HG02571 (cell line): ENCODE measurements at regions not wholly inside any gene's neighbourhood (a gene's known extent, or its start where the extent isn't known, plus 50 kb on each side); places are given as distances from the start of the nearest gene placed in this dataset.

Experiments used
- ATAC-seq: cut with Tn5 transposase; IDR thresholded peaks from one replicate; pipeline ENCODE4 v1.9.1; 2021; ENCODE audit warnings: mild to moderate bottlenecking, moderate library complexity; ENCODE audit not compliant: unreplicated experiment

DNA sequence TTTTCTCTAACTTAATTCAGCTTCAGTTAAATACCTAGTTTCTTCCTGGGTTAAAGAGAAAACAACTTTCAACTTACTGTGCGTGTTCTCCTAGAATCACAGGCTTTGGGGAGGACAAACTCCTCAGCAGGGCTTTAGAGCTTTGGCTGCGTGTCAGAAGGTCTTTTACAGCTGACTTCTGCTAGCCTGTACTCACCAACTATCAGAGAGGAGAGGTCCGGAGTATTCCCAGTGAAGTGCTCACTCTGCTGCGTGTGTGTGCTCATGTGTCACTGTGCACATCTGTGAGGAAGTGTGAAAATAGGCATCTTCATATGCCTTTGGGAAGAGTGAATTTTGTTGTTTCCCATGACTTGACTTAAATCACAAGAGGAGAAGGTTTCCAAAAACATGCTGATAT lies 423.2 kb upstream of the SGCD start:
- no peak for ATAC-seq

DNA sequence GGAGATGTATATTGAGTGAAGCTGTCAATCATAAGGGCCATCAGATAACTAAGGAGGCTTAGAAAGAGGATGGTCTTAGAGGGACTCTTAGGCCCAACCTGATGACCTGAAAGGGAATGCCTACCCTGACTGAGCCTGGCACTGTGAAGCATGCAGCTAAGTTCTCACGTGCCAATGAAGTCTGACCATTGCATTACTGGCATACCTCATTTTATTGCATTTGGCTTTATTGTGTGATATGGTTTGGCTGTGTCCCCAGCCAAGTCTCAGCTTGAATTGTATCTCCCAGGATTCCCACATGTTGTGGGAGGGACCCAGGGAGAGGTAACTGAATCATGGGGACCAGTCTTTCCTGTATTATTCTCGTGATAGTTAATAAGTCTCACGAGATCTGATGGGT lies 421.6 kb upstream of the SGCD start:
- no peak for ATAC-seq

DNA sequence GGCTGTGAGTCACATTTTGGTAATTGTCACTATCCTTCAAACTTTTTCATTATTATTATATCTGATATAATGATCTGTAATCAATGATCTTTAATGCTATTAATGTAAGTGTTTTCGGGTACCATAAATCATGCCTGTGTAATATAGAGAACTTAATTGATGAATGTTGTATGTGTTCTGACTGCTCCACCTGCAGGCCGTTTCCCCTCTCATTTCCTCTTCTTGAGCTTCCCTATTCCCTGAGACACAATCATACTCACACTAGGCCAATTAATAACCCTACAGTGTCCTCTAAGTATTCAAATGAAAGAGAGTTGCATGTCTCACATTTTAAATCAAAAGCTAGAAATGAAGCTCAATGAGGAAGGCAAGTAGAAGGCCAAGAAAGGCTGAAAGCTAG lies 420.9 kb upstream of the SGCD start:
- ATAC-seq, result no peak

DNA sequence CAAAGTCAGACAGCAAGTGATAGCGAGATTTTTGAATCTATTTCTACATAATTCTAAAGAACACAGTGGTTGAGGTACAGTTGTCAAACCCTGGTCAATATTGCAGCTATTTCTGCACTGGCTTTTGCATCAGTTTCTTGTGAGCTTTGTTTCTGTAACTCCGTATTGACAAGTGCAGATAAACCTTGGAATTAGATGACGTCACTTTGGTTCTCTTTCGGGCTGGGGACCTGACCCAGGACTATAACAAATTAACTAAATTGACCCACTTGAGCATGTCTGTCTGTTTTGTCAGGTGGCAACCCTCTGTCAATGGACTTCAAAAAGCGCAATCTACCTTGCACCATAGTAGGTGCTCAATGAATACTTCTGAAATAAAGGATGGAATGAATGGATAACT lies 418.4 kb upstream of the SGCD start:
- no peak for ATAC-seq

DNA sequence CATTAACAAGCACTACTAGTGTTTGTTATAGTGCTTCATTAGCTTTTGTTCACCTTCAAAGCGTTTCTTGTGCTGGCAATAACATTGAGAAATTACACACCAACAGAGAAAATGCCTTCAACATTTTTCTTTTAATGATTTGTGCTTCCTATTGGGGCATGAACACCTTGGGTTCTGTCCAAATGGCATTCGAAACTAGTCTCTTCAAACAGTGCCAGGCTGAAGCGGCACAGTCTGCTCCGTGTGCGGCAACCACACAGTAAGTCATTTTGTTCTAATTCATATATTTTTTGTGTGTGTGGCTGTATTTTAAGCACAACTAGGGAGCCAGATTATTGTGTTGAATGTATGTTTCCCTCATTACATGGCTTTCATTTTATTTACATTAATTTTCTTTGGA lies 414.7 kb upstream of the SGCD start:
- no peak for ATAC-seq

DNA sequence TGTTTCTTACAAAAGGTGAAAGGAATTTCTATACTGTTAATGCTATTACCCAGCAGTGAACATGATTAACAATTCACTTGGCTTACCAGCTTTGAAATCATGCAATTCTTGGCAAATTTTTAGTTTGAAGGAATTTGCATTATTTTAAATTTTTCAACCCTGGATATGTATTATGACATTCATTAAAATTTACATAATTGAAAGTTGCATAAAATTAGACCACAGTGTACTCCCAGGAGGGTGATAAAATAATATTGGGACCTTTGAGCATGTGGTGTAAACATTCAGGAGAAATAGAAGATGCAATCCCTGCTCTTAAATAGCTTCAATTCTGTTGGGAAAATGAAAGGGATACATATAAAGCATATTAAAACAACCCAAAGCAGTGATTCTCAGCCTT lies 412.2 kb upstream of the SGCD start:
- no peak for ATAC-seq

DNA sequence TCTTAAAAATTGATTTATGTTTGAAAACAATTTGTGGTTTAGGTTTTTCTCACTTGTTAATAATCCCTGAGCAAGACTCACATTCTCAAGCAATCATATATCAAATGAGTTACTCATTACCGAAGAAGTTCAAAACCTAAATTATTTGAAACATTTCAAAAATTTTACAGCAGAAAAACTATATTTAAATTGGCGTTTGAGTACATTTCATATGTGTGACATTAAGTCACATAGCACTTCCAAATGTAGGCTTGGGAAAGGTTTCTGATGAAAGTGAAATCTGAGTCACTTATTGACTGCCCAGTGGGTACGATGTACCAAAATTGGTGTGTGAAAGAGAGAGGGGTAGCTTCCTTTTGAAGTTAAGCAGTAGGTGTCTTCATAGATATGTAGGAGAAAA lies 411.4 kb upstream of the SGCD start:
- no peak for ATAC-seq

DNA sequence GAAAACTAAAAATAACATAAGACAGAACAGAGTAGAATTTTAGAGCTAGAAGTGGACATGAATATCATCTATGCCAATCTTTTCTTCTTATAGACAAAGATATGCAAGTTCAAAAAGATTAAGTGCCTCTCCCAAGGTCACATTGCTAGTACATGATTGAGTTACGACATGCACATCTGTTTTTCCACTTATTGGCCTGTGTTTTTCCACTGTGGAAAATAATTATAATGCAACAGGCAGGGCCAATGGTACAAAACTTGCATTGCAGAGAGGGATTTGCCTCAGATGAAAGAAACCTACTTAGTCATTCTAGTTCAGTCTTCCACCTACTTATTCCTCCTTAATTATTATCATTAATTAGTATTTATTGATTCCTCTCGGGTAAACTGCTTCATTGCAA lies 407.8 kb upstream of the SGCD start:
- no peak for ATAC-seq

DNA sequence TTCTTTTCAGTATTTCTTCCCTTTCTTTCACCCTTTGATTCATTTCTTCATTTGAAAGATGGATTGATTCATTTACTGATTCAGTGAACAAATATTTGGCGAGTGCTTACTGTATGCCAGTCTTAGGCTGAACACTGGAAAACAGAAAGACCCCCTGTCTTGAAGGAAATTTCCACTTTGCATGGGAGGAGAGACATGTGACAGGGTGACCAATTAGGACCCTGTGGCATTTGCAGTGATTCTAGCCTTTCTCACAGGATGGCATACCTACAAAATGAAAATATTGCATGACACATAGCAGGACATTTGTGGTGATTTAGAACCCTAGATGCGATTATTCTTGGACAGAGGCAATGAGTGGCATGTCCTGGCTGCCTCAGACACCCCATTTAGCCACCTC lies 407.2 kb upstream of the SGCD start:
- ATAC-seq, result no peak

DNA sequence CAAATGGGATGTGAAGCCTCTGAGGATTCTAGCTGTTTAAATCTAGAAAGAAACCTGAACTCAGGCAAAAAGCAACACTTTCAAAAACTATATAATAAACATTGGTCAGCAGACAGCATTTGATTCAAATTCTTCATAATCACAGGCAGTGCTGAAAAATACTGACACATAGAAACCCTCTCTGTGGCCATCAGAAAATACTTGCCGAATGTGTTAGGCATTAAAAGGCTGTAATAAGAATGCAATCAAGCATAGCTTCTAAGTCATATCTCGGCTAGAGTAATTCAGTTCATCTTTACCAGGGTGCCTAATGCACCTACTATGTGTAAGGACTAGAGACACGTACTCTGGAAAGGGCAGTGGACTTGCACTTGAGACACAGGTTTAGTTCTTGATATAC lies 405.3 kb upstream of the SGCD start:
- ATAC-seq, result no peak

DNA sequence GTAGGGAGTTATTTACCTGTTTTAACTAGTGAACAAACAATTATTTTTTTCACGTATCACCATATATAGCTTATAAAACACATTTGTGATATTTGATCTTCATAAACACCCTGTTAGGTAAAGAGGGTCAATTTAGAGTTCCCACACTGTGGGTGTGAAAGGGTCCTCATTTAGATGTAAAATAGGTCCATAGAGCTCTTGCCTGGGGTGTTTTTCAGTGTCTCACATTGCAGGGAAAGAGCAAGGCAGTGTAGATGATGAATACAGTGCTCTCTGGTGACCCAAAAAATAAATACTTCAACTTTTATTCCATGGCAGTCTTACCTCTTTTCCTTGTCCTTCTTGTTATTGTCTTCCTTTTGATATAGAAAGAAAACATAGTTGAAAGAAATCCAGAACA lies 403.2 kb upstream of the SGCD start:
- no peak for ATAC-seq

DNA sequence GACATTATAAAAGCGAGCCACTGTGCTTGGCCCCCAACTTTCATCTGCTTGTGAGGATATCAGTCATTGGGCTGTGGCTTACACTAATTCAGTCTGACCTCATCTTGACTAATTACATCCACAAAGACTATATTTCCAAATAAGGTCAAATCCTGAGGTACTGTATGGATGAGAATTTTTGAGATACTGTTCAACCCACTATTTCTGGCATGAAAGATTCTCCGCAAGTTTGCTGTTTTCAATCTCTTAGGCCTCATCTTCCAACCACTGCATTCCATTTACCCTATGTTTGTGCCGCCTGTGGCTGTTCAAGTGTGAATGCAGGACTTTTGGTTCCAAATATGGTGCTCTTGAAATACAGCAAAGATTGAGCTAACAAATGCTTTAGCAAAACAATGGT lies 400.9 kb upstream of the SGCD start:
- ATAC-seq, result no peak

DNA sequence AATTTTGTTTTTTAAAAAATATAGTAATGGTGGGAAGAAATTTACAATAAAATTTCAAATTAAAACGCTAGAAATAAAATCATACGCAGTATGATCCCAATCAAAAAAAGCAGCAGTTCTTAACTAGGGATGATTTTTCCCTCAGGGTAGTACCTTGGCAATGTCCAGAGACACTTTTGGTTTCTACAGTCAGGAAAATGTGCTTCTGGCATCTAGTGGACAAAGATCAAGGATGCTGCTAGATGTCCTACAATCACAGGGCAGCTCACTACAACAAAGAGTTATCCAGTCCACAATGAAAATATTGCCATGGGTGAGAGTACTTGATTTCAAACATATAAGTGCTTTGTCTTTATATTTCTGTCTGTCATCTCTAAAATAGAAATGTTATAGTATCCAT lies 400.2 kb upstream of the SGCD start:
- ATAC-seq, result no peak

DNA sequence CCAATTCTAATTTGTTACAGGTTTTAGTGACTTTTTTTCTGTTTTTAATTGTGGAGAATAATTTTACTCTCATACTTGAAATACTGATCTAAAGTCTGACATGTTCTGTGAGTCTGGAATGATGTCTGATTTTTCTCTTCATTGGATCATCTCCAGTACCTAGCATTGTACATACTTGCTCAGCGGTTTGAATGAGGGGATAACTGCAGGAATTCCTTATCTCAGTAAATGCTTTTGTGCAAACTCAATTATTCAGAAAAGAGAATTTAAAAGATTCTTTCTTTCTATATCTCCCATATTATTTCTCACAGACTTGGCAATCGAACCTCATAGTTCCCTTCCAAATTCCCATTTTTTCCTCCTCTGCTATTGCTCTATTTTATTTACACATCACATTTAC lies 397.9 kb upstream of the SGCD start:
- no peak for ATAC-seq

DNA sequence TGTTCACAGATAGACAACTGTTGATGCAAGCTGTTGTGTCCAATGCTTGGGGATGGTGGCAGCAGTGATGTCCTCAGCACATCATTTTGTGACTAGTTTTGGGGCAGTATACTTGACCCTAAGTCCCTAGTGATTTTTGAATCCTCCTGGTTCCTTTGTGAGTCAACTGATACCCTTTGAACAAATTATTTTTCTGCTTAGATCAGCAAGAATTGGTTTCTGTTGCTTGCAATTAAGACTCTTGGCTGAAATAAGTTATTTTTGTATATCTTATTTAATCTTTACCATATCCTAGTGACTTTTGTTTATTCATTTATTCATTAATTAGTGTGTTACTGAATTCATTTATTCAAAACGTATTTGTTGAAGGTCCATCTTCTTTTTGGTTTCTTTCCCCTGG lies 392.0 kb upstream of the SGCD start:
- ATAC-seq, result no peak

DNA sequence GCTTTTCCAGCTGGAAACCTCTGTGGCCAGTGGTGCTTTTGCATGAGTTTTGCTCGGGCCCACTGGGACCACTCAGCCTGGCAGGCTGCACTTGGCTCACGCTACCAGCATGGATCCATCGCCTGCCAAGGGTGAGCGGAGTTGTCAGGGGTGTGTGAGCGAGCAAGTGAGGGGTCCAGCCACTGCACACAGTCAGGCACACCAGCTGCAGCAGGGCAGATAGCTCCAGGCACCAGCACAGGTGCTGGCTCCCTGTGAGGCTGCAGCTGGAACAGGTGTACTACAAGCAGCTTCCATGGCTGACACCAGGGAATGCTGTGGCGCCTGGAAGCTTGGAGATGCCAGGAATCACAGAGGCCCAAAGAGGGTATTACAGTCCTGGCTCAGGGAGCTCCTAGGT lies 391.2 kb upstream of the SGCD start:
- ATAC-seq, result no peak

DNA sequence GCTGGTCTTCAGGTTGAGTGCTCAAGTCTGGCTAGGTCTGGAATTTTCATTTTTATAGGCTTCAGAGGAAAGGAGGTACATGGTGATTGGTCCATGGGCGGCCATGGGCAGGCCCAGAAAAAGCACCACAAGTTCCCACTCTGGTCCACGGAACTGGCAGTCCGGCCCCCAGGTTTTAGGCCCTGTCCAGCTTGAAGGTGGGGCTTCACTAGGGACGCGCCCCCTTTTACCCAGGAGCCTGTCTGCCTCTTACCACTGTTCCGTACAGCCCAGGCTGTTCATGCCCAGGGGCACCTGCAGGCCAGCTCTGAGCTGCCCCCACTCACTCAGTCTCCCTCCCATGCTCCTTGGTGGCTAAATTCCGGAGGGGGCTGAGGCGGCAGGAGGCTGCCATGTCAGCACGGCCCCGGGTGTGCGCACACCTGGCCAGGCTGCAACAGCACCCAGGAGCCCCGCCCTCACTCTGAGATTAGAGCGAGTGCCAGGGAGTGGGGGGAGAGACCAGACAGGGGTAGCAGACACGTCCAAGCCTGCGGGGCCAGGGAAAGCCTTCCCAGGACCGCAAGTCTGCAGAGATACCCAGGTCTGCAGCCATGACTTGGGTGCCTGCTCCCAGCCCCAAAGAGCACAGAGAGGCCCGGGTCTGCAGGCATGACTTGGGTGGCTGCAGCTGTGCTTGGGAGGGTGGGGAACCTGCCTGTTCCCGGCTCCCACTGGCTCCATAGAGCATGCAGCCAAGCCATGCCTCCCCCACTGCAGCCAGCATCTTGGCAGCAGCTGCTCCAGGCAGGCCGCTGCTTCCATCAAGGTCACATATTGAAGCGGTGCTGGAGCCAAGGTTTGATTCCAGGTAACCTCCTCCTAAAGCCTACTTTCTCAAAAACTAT lies 390.2 kb upstream of the SGCD start:
- ATAC-seq, result no peak

DNA sequence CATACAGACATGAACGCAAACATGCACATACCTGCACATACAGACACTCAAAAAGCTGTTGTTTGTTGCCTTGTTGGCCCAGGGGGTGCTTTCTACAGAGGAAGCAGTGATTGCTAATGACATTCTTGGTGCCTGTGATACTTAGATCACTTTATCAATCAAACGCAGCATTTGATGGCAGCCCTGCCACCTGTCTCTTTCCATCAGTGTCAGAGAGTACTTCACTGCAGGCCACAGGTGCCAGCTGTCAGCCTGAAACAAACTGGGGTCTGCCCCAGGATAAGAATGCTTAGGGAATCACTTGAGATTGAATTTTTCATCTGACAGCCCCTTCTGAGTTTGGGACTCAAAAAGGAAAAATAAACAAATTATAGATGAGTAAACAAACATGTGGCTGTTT lies 388.9 kb upstream of the SGCD start:
- no peak for ATAC-seq

DNA sequence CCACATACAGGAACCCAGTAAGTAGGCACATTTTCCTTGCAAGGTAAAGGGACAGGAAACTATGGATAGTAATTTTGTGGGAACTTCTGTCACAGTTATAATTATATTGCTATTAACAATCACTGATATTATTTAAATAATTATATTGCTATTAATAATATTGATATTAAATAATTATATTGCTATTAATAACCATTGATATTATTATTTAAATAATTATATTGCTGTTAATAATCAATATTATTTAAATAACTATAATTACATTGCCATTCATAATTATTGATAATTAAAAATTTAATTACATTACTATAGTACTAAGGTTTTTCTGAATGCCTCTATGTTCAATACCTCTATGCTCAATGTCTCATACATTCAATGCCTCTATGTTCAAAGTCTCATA lies 385.6 kb upstream of the SGCD start:
- no peak for ATAC-seq

DNA sequence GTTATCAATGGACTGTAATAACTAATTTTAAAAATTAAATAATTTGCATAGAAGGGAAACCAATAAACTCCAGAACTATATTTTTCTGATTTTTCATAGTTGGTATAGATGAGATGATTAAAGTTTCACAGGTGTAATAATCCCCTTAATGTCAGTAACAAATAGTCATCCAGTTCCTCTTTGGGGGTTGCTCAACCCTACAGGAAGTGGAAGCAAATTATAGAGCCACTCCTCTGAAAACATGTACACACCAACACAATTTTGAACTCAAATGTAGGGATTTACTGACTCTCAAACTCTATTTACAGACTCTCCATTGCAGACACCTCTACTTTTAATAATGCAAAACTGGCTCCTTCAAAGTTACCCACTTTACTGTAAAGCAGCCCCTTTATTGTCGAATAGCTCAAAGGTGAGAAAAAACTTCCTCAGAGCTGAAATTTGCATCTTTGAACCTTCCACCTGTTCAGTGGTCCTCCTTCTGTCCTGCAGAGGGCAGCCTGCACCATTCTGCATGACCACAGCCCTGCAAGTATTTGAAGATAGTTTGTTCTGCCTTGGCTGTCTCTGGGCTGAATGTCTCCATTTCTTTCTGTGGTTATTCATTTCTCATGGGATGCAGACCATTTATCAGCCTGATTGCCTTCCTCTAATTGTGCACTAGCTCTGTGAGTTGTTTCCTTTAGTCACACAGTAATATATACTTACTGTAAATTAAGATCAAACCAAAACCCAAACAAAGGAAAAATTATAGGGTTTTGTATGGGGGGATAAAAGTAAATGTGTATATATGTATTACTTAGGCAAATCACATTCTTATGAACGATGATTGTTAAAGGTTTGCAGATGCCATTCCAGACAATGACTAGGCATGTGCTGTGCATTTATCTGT lies 383.2 kb upstream of the SGCD start:
- peak; percentile 65 for ATAC-seq

DNA sequence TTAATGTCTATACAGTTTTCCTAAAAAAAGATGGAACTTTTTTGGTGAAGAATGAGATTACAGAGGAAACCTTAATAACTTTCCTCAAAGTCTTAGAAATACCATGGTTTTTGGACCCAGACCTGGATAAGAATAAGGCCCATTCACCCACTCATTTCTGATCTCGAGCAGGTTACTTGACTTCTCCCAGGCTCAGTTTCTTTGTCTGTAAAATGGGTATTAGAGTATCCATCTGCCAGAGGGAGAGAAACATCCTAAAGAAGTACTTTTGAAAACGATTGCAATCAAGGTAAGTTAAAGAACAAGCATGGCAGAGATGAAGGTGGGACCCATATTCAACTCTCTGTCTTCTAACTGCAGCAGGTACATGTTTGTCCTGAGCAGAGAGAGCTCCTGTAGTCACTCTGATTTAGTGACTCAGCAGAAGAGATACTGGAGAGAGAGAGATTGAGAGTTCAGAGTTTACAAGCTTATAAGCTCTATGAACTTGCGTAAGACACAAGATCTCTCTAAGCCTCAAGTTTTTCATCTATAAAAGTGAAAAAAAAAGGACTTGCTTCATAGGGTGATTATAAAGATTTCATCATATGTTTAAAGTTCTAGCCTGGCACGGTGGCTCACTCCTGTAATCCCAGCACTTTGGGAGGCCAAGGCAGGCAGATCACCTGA lies 379.4 kb upstream of the SGCD start:
- ATAC-seq, result no peak

DNA sequence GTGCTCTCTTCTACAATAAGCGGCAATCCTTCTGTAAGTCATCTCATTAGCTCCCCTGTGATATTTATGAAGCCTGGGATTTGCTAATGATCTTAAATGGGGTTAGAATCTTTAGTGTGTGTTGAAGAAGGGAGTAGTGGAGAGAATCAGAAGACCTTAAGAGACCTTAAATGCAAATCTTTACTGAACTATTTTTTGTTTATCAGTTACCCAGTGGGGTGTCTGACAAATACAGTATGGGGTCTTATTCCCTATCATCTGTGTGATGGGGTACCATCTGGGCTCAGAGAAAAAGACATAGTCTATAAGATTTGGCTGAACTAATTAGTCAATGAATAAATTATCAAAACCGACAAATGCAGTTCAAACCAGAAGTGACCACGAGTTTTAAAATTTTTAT lies 378.4 kb upstream of the SGCD start:
- ATAC-seq, result no peak
